Mesendoderm (in vitro differentiated cells): ENCODE measurements at regions not wholly inside any gene's neighbourhood (a gene's known extent, or its start where the extent isn't known, plus 50 kb on each side); places are given as distances from the start of the nearest gene placed in this dataset.

Experiments used
- DNase-seq: peaks from one replicate; pipeline ENCODE4 v3.0.0; 2013
- H2AK5ac ChIP-seq: 2 replicates; pipeline ENCODE4 v1.6.1; 2013; ENCODE audit warnings: low read length, inconsistent platforms
- H2BK120ac ChIP-seq: 2 replicates; pipeline ENCODE4 v1.6.1; 2013; ENCODE audit warnings: low read depth, mild to moderate bottlenecking, low read length, moderate library complexity, mixed read lengths
- H2BK15ac ChIP-seq: replicated peaks from 2 replicates; pipeline ENCODE4 v1.6.1; 2013; ENCODE audit warnings: low read depth, mild to moderate bottlenecking, moderate library complexity
- H2BK5ac ChIP-seq: 2 replicates; pipeline ENCODE4 v1.6.1; 2013; ENCODE audit warnings: low read length, inconsistent platforms
- H3K18ac ChIP-seq: 2 replicates; pipeline ENCODE4 v1.6.1; 2013; ENCODE audit warnings: mild to moderate bottlenecking, low read length, mixed read lengths
- H3K23ac ChIP-seq: one replicate; pipeline ENCODE4 v1.6.1; 2013; ENCODE audit warnings: low read length
- H3K27ac ChIP-seq: 2 replicates; pipeline ENCODE4 v1.5.1; 2013; ENCODE audit warnings: low read depth, mild to moderate bottlenecking, inconsistent platforms, low read length, moderate library complexity
- H3K27me3 ChIP-seq: 2 replicates; pipeline ENCODE4 v1.6.1; 2013; ENCODE audit warnings: low read length, control low read depth, mild to moderate bottlenecking, inconsistent platforms; ENCODE audit not compliant: insufficient read depth, poor library complexity
- H3K36me3 ChIP-seq: 2 replicates; pipeline ENCODE4 v1.6.1; 2013; ENCODE audit warnings: low read length, inconsistent platforms; ENCODE audit not compliant: control insufficient read depth, insufficient read depth
- H3K4ac ChIP-seq: one replicate; pipeline ENCODE4 v1.6.1; 2013; ENCODE audit warnings: low read depth, mild to moderate bottlenecking, low read length, moderate library complexity
- H3K4me1 ChIP-seq: 2 replicates; pipeline ENCODE4 v1.6.1; 2013; ENCODE audit warnings: low read depth, low read length, inconsistent platforms; ENCODE audit not compliant: control insufficient read depth
- H3K4me2 ChIP-seq: 2 replicates; pipeline ENCODE4 v1.6.1; 2013; ENCODE audit warnings: low read length
- H3K4me3 ChIP-seq: 2 replicates; pipeline ENCODE4 v1.5.1; 2013; ENCODE audit warnings: mild to moderate bottlenecking, low read length
- H3K56ac ChIP-seq: one replicate; pipeline ENCODE4 v1.6.1; 2013; ENCODE audit warnings: low read length
- H3K79me1 ChIP-seq: 2 replicates; pipeline ENCODE4 v1.6.1; 2013; ENCODE audit warnings: low read length, inconsistent platforms
- H3K79me2 ChIP-seq: 2 replicates; pipeline ENCODE4 v1.6.1; 2013; ENCODE audit warnings: mild to moderate bottlenecking, low read length; ENCODE audit not compliant: control insufficient read depth, insufficient read depth
- H3K9ac ChIP-seq: 2 replicates; pipeline ENCODE4 v1.6.1; 2013; ENCODE audit warnings: low read length, inconsistent platforms
- H4K5ac ChIP-seq: one replicate; pipeline ENCODE4 v1.6.1; 2013; ENCODE audit warnings: low read length
- H4K8ac ChIP-seq: one replicate; pipeline ENCODE4 v1.6.1; 2013; ENCODE audit warnings: low read depth, mild to moderate bottlenecking, control low read depth, low read length, moderate library complexity
- WGBS: extraction: QIAGEN DNeasy Blood & Tissue Kit; methylation state at CpG from one replicate; pipeline ENCODE4 v1.1.7; 2013; ENCODE audit warnings: low lambda C conversion rate, missing lambda C conversion rate; ENCODE audit not compliant: insufficient coverage; ENCODE audit errors: extremely low coverage; 5-methylcytosine and 5-hydroxymethylcytosine counted together

GRCh38 chr5:26430323-26430722, 608.1 kb downstream of the CDH9 start:
- Histone ChIP-seq H3K4me1 (no peaks in the 10 kb centered on the region), H4K8ac (no peak overlapping the region), H3K23ac (no peak overlapping the region), H2BK15ac (no peak overlapping the region), H3K27me3 (no peaks in the 10 kb centered on the region), H4K5ac (no peak overlapping the region), H2AK5ac (no peak overlapping the region), H2BK5ac (no peak overlapping the region), H3K79me1 (no peaks in the 10 kb centered on the region), H3K79me2 (no peaks in the 10 kb centered on the region), H3K27ac (no peak overlapping the region), H3K4me3 (no peak overlapping the region), H3K56ac (no peak overlapping the region), H3K36me3 (no peaks in the 10 kb centered on the region), H3K4ac (no peak overlapping the region), H3K9ac (no peak overlapping the region), H3K18ac (no peak overlapping the region), H3K4me2 (no peak overlapping the region), H2BK120ac (no peak overlapping the region)
- DNase-seq = no peak
- no CpG with 5 or more reads among the region's 2 CpGs for WGBS

GRCh38 chr5:26427281-26427680, 611.1 kb downstream of the CDH9 start:
- no peak overlapping the region for H3K4ac ChIP-seq
- H2BK120ac ChIP-seq = no peak overlapping the region
- H3K27ac ChIP-seq = no peak overlapping the region
- no peaks in the 10 kb centered on the region for H3K27me3 ChIP-seq
- H4K5ac ChIP-seq = no peak overlapping the region
- H2BK15ac ChIP-seq = no peak overlapping the region
- H4K8ac ChIP-seq = no peak overlapping the region
- no peak overlapping the region for H3K4me3 ChIP-seq
- no peak overlapping the region for H3K18ac ChIP-seq
- no CpG with 5 or more reads among the region's 2 CpGs for WGBS
- no peak overlapping the region for H3K23ac ChIP-seq
- no peak overlapping the region for H3K56ac ChIP-seq
- H3K9ac ChIP-seq = no peak overlapping the region
- no peak overlapping the region for H2BK5ac ChIP-seq
- DNase-seq = no peak
- H3K4me2 ChIP-seq = no peak overlapping the region
- H3K79me1 ChIP-seq = no peaks in the 10 kb centered on the region
- H3K79me2 ChIP-seq = no peaks in the 10 kb centered on the region
- H2AK5ac ChIP-seq = no peak overlapping the region
- no peaks in the 10 kb centered on the region for H3K36me3 ChIP-seq
- no peaks in the 10 kb centered on the region for H3K4me1 ChIP-seq

DNA sequence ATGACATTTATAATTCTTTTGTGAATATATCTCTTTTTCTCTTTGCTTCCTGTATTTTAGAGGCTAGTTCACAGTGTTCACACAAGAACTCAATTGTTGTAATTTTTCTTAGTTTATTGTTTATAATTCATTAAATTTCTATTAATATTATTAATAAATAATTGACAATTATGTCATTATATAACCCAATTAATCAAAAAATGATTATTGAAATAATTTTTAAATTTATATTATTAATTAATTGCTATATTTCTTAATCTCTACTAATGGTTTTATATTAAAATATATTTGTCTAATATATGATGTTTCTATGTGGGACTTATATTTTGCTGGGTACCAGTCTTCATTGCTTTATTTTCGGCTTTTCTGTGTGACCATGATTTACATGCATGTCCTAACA, 618.4 kb downstream of the CDH9 start:
- Histone ChIP-seq H3K27me3 (no peaks in the 10 kb centered on the region), H3K56ac (no peak overlapping the region), H3K36me3 (no peaks in the 10 kb centered on the region)

DNA sequence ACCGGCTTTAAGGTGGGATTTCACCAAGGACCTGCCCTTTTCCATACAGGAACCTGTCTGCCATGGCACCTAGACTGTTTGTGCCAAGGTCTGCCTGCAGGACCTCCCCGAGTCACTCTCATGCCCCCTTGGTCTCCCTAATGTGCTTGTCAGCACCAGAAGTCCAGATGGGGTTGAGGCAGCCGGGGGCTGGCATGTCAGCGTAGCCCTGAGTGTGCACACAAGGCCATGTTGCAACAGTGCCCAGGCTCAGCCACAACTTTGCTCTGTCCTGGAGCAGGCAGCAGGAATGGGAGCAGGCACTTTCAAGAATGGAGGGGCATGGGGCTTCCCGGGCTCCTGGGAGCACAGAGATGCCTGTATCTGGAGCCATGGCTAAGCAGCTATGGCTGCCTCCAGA, 621.5 kb downstream of the CDH9 start:
- H3K4ac ChIP-seq = no peak overlapping the region
- H3K4me1 ChIP-seq = no peaks in the 10 kb centered on the region
- no peak overlapping the region for H2BK5ac ChIP-seq
- H3K4me3 ChIP-seq = no peak overlapping the region
- no peaks in the 10 kb centered on the region for H3K27me3 ChIP-seq
- H4K5ac ChIP-seq = no peak overlapping the region
- no peaks in the 10 kb centered on the region for H3K79me2 ChIP-seq
- no peak overlapping the region for H2BK15ac ChIP-seq
- H3K79me1 ChIP-seq = no peaks in the 10 kb centered on the region
- no peak overlapping the region for H3K4me2 ChIP-seq
- H3K9ac ChIP-seq = no peak overlapping the region
- no peak for DNase-seq
- no peak overlapping the region for H3K18ac ChIP-seq
- no peak overlapping the region for H4K8ac ChIP-seq
- no peak overlapping the region for H3K56ac ChIP-seq
- no peak overlapping the region for H2AK5ac ChIP-seq
- no CpG with 5 or more reads among the region's 5 CpGs for WGBS
- no peak overlapping the region for H2BK120ac ChIP-seq
- no peak overlapping the region for H3K27ac ChIP-seq
- no peak overlapping the region for H3K23ac ChIP-seq
- no peaks in the 10 kb centered on the region for H3K36me3 ChIP-seq

More for the DNA sequence above, 618.4 kb downstream of the CDH9 start:
- no peak overlapping the region for H3K9ac ChIP-seq
- no CpG with 5 or more reads among the region's 1 CpG for WGBS
- H3K4me1 ChIP-seq = no peaks in the 10 kb centered on the region
- no peak overlapping the region for H3K23ac ChIP-seq
- H3K79me1 ChIP-seq = no peaks in the 10 kb centered on the region
- no peak overlapping the region for H3K4ac ChIP-seq
- no peak overlapping the region for H2AK5ac ChIP-seq
- no peak overlapping the region for H2BK15ac ChIP-seq
- no peak overlapping the region for H3K4me3 ChIP-seq
- no peak overlapping the region for H4K8ac ChIP-seq
- H3K4me2 ChIP-seq = no peak overlapping the region
- H2BK5ac ChIP-seq = no peak overlapping the region
- no peaks in the 10 kb centered on the region for H3K79me2 ChIP-seq
- no peak for DNase-seq
- no peak overlapping the region for H2BK120ac ChIP-seq
- H3K27ac ChIP-seq = no peak overlapping the region
- no peak overlapping the region for H4K5ac ChIP-seq
- no peak overlapping the region for H3K18ac ChIP-seq

GRCh38 chr5:26415987-26416779, 622.2 kb downstream of the CDH9 start:
- WGBS = no CpG with 5 or more reads among the region's 12 CpGs
- Histone ChIP-seq H2BK5ac (no peak overlapping the region), H3K18ac (no peak overlapping the region)

DNA sequence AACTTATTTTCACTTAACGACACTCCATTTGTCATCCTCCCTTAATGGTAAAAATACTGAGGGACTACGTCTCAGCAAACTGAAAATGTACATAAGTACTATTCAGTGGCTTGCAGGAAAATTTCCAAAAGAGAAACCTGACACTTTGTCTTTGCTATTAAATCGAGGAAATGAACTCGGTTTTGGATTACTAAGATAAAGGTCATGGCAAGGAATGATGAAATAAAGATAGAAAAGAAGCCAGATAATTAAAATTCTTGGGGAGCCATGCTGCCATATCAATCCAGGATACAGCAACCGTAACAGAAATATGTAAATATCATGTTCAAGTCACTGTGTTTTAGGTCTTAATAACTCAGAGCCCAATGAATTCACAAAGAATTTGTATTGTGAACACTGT, 647.8 kb downstream of the CDH9 start:
- Histone ChIP-seq H3K4me3 (no peak overlapping the region), H3K79me1 (no peaks in the 10 kb centered on the region), H3K27me3 (no peaks in the 10 kb centered on the region), H3K79me2 (no peaks in the 10 kb centered on the region), H3K9ac (no peak overlapping the region), H3K4me2 (no peak overlapping the region), H3K4me1 (no peaks in the 10 kb centered on the region), H2BK15ac (no peak overlapping the region), H2BK5ac (no peak overlapping the region), H3K4ac (no peak overlapping the region), H2AK5ac (no peak overlapping the region), H3K36me3 (no peaks in the 10 kb centered on the region), H3K56ac (no peak overlapping the region), H4K8ac (no peak overlapping the region), H3K18ac (no peak overlapping the region), H2BK120ac (no peak overlapping the region), H3K27ac (no peak overlapping the region), H3K23ac (no peak overlapping the region), H4K5ac (no peak overlapping the region)
- no peak for DNase-seq
- WGBS = 100% methylated on average over 1 of the region's 5 CpGs

More at GRCh38 chr5:26415987-26416779, 622.2 kb downstream of the CDH9 start:
- no peak for DNase-seq
- no peak overlapping the region for H3K56ac ChIP-seq
- no peak overlapping the region for H3K4ac ChIP-seq
- H3K79me2 ChIP-seq = no peaks in the 10 kb centered on the region
- H3K4me3 ChIP-seq = no peak overlapping the region
- no peaks in the 10 kb centered on the region for H3K36me3 ChIP-seq
- H4K5ac ChIP-seq = no peak overlapping the region
- H3K23ac ChIP-seq = no peak overlapping the region
- no peak overlapping the region for H2AK5ac ChIP-seq
- H2BK15ac ChIP-seq = no peak overlapping the region
- H3K9ac ChIP-seq = no peak overlapping the region
- no peaks in the 10 kb centered on the region for H3K79me1 ChIP-seq
- no peaks in the 10 kb centered on the region for H3K4me1 ChIP-seq
- no peak overlapping the region for H2BK120ac ChIP-seq
- no peaks in the 10 kb centered on the region for H3K27me3 ChIP-seq
- H4K8ac ChIP-seq = no peak overlapping the region
- no peak overlapping the region for H3K4me2 ChIP-seq
- no peak overlapping the region for H3K27ac ChIP-seq
